ENCODE measurements at regions not wholly inside any gene's neighbourhood (a gene's known extent, or its start where the extent isn't known, plus 50 kb on each side); places are given as distances from the start of the nearest gene placed in this dataset.

DNA sequence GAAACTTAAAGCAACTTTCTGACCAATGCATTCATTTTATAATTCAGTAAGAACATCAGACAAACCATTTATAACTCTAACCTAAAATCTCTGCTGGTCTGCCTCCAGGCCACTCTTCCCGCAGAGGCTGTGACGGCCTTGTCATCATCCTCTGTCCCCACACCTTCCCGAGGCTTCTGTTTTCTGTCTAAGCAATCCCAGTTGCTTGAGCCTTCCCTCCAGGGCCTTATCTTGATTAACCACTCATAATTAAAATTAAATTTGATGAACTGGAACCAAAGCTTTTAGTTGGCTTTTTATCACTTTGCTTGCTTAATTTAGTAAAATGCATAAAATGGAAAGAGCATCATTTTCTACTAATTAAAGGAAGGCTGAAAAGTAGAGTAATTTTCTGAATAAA is 312.4 kb downstream of the DIRAS2 start:
- no peak for DNase-seq
- TF ChIP-seq GATA1 (IDR thresholded peaks at IDR 0.05; ENCODE audit: low read depth, low read length) = no peak

DNA sequence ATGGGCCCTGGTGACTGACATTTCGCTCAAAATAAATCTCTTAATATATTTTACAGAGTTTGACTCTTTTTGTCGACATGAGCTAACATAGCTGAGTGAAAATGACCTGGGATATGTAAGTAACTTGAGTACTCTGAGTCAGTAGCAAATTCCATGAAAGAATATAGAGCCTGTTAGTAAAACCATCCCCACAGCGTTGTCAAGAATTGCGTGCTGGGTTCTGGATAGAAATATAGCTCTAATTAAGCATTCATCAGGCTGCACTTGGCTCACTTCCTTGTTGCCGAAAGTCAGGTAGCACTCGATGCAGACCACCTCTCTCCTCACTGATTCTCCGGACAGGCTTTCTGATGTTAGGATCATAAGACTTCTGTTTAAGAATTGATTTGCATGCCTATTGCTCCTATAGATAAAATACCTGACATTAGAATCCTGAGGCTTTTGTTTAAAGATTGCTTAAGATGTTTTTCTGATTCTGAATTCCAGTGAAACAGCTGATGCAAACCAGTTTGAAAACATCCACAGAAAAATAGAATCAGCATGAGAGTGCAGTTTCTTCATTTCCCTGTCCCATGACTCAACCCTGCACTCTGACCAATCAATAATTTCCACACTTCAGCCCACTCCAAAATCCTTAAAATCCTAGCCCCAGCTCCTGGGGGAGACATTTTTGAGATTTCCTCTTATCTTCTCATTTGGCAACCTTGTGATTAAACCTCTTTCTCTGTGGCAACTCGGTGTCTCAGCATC is 310.6 kb downstream of the DIRAS2 start:
- TF ChIP-seq GATA1 (IDR thresholded peaks at IDR 0.05; ENCODE audit: low read depth, low read length) = no peak
- TF ChIP-seq POLR2A (IDR thresholded peaks at IDR 0.05; ENCODE audit: low read length) = no peak
- DNase-seq = peak in 1 of 2 experiments; percentile 50

DNA sequence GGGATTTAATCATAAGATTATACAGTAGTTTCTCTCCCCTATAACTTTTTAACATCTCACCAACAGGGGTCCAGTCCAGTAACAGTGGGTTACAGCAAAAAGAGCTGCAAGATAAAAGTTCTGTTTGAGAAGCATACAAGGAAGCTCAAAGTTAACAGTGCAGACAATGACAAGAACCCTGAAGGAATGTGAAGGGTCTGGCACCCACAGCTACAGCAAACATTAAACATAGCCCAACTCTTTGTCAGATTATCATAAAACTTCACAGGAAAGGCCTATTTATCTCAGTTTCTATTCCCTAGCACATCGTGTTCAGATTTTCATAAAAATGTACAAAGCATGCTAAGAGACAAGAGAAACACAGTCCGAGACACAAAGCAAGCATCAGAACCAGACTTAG is 309.4 kb downstream of the DIRAS2 start:
- no peak for DNase-seq
- TF ChIP-seq POLR2A (IDR thresholded peaks at IDR 0.05; ENCODE audit: low read length) (no peak), GATA1 (IDR thresholded peaks at IDR 0.05; ENCODE audit: low read depth, low read length) (no peak)

DNA sequence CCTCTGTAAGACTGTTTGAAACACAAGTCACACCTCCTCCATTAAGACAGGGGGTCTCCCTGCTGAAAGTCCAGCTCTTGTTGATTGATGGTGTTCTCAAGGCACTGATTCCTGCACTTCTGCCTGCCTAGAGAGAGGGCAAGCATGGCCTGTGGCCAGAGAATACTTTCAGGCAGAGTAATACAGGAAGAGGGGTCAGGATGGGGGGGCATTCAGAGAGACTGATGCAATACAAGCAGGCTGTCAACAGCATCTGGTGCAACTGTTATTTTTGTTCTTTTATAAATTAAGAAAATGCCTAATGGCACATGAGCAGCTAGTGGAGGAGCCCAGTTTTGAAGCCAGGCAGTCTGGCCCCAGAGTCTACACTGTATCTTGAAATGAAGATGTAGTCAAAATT is 302.2 kb downstream of the DIRAS2 start:
- TF ChIP-seq GATA1 (IDR thresholded peaks at IDR 0.05; ENCODE audit: low read depth, low read length) (no peak), POLR2A (IDR thresholded peaks at IDR 0.05; ENCODE audit: low read length) (no peak)
- DNase-seq = no peak

DNA sequence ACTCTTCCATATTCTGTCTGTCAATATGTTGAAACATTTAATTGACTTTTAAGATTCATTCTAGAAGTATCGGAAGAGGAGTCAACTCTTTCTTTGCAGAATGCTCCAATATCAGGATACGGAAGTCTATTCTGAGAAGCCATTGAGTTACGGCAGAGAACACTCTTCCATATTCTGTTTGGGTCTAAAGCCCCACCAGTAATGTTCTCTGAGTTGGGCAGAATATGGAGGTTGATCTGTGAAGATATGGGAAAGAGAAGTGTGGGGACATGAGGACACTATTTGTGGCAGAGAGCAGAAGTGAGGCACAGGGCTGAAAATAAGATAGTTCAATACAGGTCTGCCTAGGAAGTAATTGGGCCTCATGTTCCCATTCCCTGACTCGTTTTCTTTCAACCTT is 300.0 kb downstream of the DIRAS2 start:
- DNase-seq = no peak
- TF ChIP-seq GATA1 (IDR thresholded peaks at IDR 0.05; ENCODE audit: low read depth, low read length) (no peak), POLR2A (IDR thresholded peaks at IDR 0.05; ENCODE audit: low read length) (no peak)

DNA sequence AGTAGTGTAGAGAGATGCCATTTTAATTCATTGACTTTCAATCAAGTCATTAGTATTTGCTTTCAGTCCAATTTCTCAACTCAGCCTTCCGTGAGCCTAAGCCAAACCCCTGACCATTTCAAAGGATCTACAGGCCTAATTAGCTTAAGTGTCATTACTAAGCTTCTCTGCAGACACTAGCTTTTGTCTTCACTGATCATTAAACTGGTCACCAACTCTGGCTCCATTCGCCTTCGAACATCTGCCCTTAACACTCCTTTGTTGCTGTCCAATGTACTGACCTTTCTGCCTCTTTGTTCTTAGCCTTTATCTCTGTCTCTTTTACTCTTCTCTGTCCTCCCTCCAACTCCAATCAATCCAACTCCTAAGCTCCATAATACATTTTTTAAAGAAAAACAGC is 299.3 kb downstream of the DIRAS2 start:
- DNase-seq = no peak
- TF ChIP-seq POLR2A (IDR thresholded peaks at IDR 0.05; ENCODE audit: low read length) (no peak), GATA1 (IDR thresholded peaks at IDR 0.05; ENCODE audit: low read depth, low read length) (no peak)

DNA sequence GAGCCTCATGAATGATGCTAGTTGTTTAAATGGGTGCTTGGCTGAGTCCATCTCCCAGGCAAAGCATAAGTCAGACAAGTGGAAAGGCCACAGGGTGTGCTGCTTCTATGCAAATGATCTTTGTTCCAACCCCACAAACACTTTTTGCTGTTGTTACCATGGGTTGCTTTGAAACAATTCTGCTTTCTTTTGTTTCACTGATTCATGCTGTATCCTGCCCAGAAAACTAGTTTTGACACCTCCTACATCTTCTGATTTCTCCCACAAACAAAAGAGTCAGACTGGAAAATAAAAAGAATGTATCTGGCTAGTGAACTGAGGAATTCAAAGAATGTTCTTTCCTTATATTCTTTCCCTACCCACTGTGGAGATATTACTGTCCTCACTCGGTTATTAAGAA is 298.6 kb downstream of the DIRAS2 start:
- DNase-seq = no peak

DNA sequence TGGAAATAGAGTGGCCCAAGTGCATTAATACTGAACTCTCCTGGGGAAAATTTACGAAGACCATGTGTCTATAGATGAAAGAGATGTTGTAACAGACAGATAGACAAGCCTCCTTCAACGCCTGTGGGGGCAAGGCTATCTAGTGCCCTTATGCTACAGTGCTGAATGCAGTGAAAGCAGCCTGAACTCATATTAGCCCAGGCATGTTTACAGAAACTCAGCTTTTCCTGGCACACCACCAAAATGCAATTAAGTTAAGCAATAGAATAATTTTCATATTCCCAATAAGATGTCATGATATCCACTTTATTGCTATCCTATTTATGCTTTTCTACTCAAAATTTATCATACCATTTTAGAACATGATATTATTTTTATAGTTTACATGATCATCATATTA is 277.0 kb downstream of the DIRAS2 start:
- TF ChIP-seq GATA1 (IDR thresholded peaks at IDR 0.05; ENCODE audit: low read depth, low read length) = no peak
- no peak for TF ChIP-seq POLR2A (IDR thresholded peaks at IDR 0.05; ENCODE audit: low read length)
- DNase-seq = no peak

More for the DNA sequence above, 298.6 kb downstream of the DIRAS2 start:
- TF ChIP-seq GATA1 (IDR thresholded peaks at IDR 0.05; ENCODE audit: low read depth, low read length) (no peak), POLR2A (IDR thresholded peaks at IDR 0.05; ENCODE audit: low read length) (no peak)

DNA sequence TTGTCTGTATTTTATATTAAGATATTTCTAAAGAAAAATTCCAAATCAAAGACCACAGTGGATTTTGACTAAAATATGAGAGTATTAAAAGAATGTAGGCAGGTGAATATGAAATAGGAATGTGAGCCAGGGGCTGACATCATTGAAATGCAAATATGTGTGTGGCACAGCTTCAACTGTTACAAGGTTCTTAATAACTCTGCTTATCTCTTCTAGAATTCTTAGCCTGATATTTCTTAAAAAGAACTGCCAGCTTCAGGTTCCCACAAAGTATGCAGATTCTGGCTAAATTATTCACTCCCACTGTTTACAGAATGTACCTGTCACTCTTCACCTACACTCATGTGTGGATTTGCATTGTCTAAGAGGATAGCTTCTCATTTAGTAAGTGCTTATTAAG is 274.4 kb downstream of the DIRAS2 start:
- DNase-seq = no peak
- no peak for TF ChIP-seq GATA1 (IDR thresholded peaks at IDR 0.05; ENCODE audit: low read depth, low read length)
- no peak for TF ChIP-seq POLR2A (IDR thresholded peaks at IDR 0.05; ENCODE audit: low read length)

DNA sequence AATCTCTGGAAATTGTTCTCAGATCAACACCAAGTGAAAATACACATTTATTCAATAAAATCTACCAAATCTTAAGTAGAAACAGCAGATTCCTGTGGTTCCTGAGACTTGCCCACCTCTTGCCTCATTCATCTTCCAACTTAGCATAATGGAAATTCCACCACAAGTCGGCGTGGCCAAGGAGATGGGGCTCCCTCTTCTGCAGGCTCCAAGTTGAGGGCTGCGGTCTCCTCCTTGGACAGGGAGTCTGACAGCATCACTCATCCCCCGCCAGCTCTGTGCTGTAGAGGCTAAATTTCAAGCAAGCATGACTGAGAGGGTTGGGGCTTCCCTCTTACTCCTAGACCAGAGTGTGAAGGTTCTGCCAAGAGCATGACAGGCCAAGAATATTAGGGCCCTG is 273.7 kb downstream of the DIRAS2 start:
- DNase-seq = no peak
- TF ChIP-seq POLR2A (IDR thresholded peaks at IDR 0.05; ENCODE audit: low read length) (no peak), GATA1 (IDR thresholded peaks at IDR 0.05; ENCODE audit: low read depth, low read length) (no peak)

DNA sequence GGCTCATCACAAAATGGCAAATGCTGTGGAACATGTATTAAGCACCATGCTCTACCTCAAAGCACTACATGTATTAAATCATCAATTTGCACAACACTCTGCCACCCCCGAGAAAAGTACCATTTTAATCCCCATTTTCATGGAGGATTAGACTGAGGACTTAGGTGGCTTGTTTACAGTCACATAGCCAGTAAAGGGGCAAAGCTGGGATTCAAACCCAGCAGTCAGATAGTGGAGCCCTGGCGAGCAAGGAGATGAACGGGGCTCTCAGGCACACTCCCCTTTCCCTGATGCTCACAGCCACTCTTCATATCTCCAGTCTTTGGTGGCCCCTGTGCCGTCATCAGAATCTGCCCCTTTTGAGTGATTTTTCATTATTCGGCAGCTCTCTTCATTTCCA is 262.9 kb downstream of the DIRAS2 start:
- TF ChIP-seq GATA1 (IDR thresholded peaks at IDR 0.05; ENCODE audit: low read depth, low read length) = no peak
- no peak for TF ChIP-seq POLR2A (IDR thresholded peaks at IDR 0.05; ENCODE audit: low read length)
- DNase-seq = no peak

DNA sequence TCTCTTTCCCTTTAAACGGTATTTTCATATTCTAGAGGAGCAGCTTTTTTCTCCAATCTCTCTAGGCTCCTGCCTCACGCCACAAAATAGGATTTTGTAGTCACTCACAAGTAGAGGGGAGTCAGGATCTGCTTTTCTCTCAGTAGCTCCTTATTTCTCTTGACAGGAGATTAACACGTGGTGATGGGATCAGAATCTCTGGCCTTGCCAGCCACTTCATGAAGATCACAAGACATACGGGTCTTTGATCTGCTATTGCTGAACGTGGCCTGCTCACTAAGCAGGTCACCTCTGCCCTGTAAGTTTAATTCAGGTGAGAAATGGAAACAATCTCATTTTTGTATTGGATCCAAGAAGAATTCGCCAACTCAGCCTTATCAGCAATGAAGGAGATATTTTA is 257.5 kb downstream of the DIRAS2 start:
- DNase-seq = no peak
- TF ChIP-seq GATA1 (IDR thresholded peaks at IDR 0.05; ENCODE audit: low read depth, low read length) (no peak), POLR2A (IDR thresholded peaks at IDR 0.05; ENCODE audit: low read length) (no peak)

DNA sequence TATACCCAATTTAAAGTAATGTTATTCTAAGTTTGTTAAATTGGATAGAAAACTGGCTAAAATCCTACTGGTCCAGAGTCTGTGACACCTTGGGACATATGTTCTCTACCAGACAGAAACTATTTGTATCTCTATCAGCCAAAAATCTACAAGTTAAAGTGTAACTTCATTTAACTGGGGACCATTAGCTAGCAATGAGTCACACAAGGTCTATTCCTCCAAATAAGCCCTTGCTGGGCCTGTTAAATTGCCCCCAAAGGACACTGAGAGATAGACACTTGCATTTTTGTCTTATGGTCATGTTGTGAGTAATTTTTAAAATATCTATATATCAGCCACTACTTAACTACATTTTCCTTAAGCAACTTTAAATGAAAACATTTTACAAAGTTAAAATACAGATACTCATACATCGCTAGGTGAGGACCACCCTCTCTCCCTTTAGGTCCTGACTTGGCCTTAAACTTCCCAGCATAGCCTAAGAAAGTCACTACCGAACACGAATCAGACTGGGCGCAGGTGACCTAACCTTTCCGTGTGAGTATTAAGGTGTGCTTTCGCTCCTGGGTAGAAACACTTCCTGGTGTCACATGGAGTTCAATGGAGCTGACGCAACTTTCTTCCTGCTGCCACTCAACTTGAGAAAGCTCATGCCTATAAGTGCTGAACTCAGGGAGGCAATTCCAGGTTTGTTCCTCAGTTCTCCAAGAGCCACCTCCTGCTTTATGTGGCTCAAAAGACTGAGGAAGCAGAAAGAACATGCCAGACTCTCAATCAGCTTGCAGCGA is 249.1 kb downstream of the DIRAS2 start:
- no peak for DNase-seq
- TF ChIP-seq GATA1 (IDR thresholded peaks at IDR 0.05; ENCODE audit: low read depth, low read length) (no peak), POLR2A (IDR thresholded peaks at IDR 0.05; ENCODE audit: low read length) (no peak)

DNA sequence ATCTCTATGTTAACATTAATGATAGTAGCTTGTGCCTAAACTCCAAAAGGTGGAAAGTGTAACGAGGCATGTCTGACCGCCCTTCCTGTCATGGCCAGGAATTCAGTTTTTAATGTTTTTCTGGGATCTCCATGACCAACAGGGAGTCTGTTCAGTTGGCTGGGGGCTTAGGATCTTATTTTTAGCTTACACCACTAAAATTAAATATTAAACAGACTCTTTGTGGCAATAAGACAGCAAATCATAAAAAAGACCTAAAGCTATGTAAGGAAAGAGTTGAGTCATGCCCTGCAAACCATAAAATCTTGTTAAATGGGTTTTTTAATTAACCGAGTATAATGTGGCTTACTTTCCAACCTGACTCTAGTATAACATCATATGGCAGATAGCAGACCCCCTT is 247.8 kb downstream of the DIRAS2 start:
- DNase-seq = no peak
- TF ChIP-seq GATA1 (IDR thresholded peaks at IDR 0.05; ENCODE audit: low read depth, low read length) (no peak), POLR2A (IDR thresholded peaks at IDR 0.05; ENCODE audit: low read length) (no peak)

DNA sequence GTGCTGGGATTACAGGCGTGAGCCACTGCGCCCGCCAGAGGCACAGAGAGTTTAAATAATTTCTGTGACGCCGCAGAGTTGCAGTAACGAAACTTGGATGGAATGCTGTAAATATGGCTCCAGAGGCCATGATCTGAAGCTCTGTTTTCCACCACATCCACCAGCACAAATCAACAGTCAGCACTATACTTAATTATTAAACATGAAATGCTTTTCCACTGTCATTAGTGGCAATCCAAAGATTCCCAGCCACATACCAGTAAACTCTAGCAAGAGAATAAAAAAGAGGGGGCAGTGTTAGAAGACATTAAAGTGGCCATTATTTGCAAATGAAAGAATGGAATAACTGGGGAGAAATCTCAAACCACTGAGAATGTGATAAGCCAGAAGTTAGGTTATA is 242.5 kb downstream of the DIRAS2 start:
- TF ChIP-seq GATA1 (IDR thresholded peaks at IDR 0.05; ENCODE audit: low read depth, low read length) (no peak), POLR2A (IDR thresholded peaks at IDR 0.05; ENCODE audit: low read length) (no peak)
- no peak for DNase-seq
